ENCODE measurements at regions not wholly inside any gene's neighbourhood (a gene's known extent, or its start where the extent isn't known, plus 50 kb on each side); places are given as distances from the start of the nearest gene placed in this dataset.
A peak's percentile ranks its signal among the peaks of the same experiment; 100 is the strongest.

- no peak overlapping the region for H3K4me3 Mint-ChIP-seq
- ATAC-seq = no peak
These were observed 201.6 kb downstream of the SEMA6A start for GRCh38 chr5:116372931-116373597.

DNA sequence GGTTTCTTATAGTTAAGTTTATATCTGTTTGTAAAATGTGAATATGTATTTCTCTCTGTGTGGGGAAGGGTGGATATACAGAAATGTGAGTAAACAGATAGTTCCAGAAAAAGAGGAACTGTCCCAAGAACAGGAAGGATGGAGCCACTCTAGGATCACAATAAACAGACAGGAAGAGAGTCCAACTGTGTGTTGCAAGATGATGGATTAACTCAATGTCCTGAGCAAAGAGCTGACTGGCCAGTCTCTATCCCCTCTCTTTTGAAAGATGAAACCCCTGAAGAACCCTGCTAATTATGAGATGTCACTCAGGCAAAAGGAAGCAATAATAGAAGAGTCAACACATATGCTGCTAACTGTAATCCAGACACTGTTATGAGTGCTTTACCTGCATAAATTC is 202.7 kb downstream of the SEMA6A start:
- H3K27me3 Mint-ChIP-seq = no peaks in the 10 kb centered on the region
- H3K4me1 Mint-ChIP-seq = no peaks in the 10 kb centered on the region
- no peak for ATAC-seq
- peaks cover 47% of the 10 kb centered on the region for H3K36me3 Mint-ChIP-seq
- no peak overlapping the region for H3K27ac Mint-ChIP-seq
- no peak overlapping the region for H3K4me3 Mint-ChIP-seq
- no peaks in the 10 kb centered on the region for H3K9me3 Mint-ChIP-seq

More at GRCh38 chr5:116372931-116373597, 201.6 kb downstream of the SEMA6A start:
- Mint-ChIP-seq H3K36me3 (peaks cover 47% of the 10 kb centered on the region), H3K4me1 (no peaks in the 10 kb centered on the region), H3K27ac (no peak overlapping the region), H3K9me3 (no peaks in the 10 kb centered on the region), H3K27me3 (no peaks in the 10 kb centered on the region)

DNA sequence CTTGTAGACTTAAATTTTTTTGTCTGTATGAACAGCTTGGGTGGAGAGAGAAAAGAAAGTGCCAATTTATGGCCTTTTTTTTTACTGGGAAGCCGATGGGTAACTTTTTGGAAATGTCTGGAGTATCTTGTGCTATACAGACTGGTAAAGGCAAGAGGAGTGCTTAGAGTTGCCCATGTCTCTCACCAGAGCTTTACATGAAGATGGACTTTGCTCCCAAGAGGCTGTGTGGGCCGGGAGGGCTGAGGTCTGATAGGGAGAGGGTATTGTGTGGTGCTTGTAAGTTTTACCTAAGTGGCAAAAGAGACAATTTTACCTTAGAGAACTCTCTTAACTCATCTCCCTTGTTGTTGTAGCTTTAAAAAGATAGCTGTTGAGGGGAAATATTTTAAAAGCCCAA is 203.2 kb downstream of the SEMA6A start:
- Mint-ChIP-seq H3K4me3 (no peak overlapping the region), H3K9me3 (no peaks in the 10 kb centered on the region), H3K27ac (peak overlapping the region; percentile 19), H3K4me1 (no peaks in the 10 kb centered on the region), H3K27me3 (no peaks in the 10 kb centered on the region), H3K36me3 (peaks cover 42% of the 10 kb centered on the region)
- ATAC-seq = no peak

DNA sequence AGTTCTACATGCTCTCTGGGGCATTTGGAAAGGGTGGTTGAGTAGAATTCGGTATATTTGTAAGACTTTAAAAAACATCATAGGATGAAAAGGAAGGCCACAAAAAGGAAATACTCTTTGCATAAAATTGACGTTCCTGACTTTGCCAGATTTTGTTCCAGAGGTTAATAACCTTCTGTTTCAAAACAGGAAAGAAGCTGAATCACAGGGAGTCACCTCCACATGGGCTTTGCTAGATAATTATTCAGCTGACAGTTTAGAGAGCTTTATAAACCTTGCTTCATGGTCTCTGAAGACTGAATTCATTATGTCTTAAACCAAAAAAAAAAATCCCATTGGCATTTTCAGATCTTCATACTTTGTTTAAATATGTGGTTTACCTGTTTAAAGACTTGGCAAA is 203.7 kb downstream of the SEMA6A start:
- Mint-ChIP-seq H3K27ac (peak overlapping the region; percentile 19), H3K4me3 (no peak overlapping the region), H3K36me3 (peaks cover 37% of the 10 kb centered on the region), H3K4me1 (no peaks in the 10 kb centered on the region), H3K27me3 (no peaks in the 10 kb centered on the region), H3K9me3 (no peaks in the 10 kb centered on the region)
- ATAC-seq = no peak

DNA sequence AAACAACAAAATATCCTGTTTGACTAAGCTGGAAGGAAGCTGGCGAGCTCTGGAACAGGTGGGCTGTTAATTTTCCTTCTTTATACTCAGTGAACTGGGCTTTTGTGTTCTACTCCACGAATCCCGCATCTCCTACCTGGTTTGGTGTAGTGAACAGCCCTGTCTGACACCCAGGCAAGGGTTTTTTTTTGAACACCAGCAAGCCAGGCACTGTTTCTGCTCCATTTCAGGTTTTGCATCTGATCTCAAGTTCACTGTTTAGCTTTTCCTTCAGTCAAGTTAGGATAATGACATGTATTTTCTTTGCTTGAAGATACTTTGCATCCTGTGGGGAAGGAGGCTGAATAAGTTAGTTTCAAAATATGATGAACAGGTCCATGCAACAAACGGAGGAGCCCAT is 204.5 kb downstream of the SEMA6A start:
- peaks cover 5% of the 10 kb centered on the region for H3K9me3 Mint-ChIP-seq
- no peak overlapping the region for H3K27ac Mint-ChIP-seq
- H3K27me3 Mint-ChIP-seq = no peaks in the 10 kb centered on the region
- peaks cover 44% of the 10 kb centered on the region for H3K36me3 Mint-ChIP-seq
- H3K4me1 Mint-ChIP-seq = peaks cover 5% of the 10 kb centered on the region
- ATAC-seq = no peak
- H3K4me3 Mint-ChIP-seq = no peak overlapping the region

DNA sequence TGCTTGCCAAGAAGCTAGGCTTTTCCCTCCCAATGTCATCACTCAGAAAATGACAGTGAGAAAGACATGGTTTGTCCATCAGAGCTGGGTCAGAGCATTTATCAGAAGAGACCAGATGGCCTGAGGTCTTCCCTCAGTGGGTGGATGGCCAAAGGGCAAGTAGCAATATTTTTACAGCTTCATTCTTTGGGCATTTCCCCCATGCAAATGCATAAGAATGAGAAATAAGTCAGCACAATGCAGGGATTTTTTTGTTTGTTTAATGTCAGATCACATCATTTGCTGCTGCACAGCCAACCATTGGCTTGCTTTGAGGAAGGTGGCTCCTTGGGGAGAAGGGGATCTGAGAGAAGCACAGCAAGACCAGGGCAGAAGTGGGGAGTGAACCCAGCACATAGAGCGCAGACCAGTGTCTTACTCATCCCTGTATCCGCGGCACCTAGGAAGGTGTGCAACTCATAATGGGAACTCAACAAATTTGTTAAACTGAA is 209.6 kb downstream of the SEMA6A start:
- ATAC-seq = peak; percentile 93
- Mint-ChIP-seq H3K27ac (peak overlapping the region; percentile 15), H3K27me3 (no peaks in the 10 kb centered on the region), H3K36me3 (peaks cover 26% of the 10 kb centered on the region), H3K4me1 (peaks cover 10% of the 10 kb centered on the region), H3K9me3 (peaks cover 6% of the 10 kb centered on the region), H3K4me3 (peak overlapping the region; percentile 16)

GRCh38 chr5:116363780-116364179 is 210.8 kb downstream of the SEMA6A start:
- H3K9me3 Mint-ChIP-seq = peaks cover 6% of the 10 kb centered on the region
- no peaks in the 10 kb centered on the region for H3K27me3 Mint-ChIP-seq
- H3K4me3 Mint-ChIP-seq = no peak overlapping the region
- no peak overlapping the region for H3K27ac Mint-ChIP-seq
- H3K4me1 Mint-ChIP-seq = peaks cover 20% of the 10 kb centered on the region
- ATAC-seq = no peak
- peaks cover 20% of the 10 kb centered on the region for H3K36me3 Mint-ChIP-seq

- Mint-ChIP-seq H3K27me3 (no peaks in the 10 kb centered on the region), H3K4me3 (no peak overlapping the region), H3K27ac (no peak overlapping the region), H3K36me3 (peaks cover 18% of the 10 kb centered on the region), H3K9me3 (peaks cover 6% of the 10 kb centered on the region), H3K4me1 (peaks cover 36% of the 10 kb centered on the region)
- no peak for ATAC-seq
These were observed 212.5 kb downstream of the SEMA6A start for GRCh38 chr5:116361979-116362577.

GRCh38 chr5:116361171-116361967 is 213.3 kb downstream of the SEMA6A start:
- Mint-ChIP-seq H3K27me3 (no peaks in the 10 kb centered on the region), H3K27ac (no peak overlapping the region), H3K4me1 (peaks cover 38% of the 10 kb centered on the region), H3K9me3 (peaks cover 6% of the 10 kb centered on the region), H3K4me3 (no peak overlapping the region), H3K36me3 (peaks cover 18% of the 10 kb centered on the region)
- no peak for ATAC-seq

GRCh38 chr5:116360008-116360853 is 214.4 kb downstream of the SEMA6A start:
- H3K4me1 Mint-ChIP-seq = peaks cover 33% of the 10 kb centered on the region
- H3K36me3 Mint-ChIP-seq = peaks cover 19% of the 10 kb centered on the region

DNA sequence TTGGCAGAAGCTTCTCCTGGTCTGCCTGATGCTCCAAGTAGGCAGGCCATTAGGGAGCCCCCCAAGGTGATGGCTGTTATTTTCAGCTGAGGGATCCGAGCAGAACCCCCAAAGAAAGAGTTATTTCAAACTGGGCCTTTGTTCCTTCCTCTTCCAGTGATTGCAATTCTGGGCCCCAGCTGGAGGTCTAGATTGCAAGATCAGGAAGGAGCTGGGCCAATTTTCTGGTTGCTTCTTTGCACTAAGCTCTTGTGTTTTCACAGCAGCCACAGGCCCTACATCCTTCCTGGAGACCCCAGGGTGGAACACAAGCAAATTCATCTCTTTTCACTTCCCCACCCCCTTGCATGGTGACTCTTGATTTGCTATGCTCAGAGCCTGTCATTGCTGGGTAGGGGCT is 215.0 kb downstream of the SEMA6A start:
- ATAC-seq = no peak
- no peak overlapping the region for H3K4me3 Mint-ChIP-seq
- H3K27ac Mint-ChIP-seq = peak overlapping the region; percentile 51
- H3K27me3 Mint-ChIP-seq = no peaks in the 10 kb centered on the region
- peaks cover 21% of the 10 kb centered on the region for H3K36me3 Mint-ChIP-seq
- peaks cover 5% of the 10 kb centered on the region for H3K9me3 Mint-ChIP-seq
- peaks cover 30% of the 10 kb centered on the region for H3K4me1 Mint-ChIP-seq

More at GRCh38 chr5:116360008-116360853, 214.4 kb downstream of the SEMA6A start:
- H3K4me3 Mint-ChIP-seq = no peak overlapping the region
- H3K27ac Mint-ChIP-seq = no peak overlapping the region
- H3K9me3 Mint-ChIP-seq = peaks cover 3% of the 10 kb centered on the region
- no peak for ATAC-seq
- H3K27me3 Mint-ChIP-seq = no peaks in the 10 kb centered on the region

DNA sequence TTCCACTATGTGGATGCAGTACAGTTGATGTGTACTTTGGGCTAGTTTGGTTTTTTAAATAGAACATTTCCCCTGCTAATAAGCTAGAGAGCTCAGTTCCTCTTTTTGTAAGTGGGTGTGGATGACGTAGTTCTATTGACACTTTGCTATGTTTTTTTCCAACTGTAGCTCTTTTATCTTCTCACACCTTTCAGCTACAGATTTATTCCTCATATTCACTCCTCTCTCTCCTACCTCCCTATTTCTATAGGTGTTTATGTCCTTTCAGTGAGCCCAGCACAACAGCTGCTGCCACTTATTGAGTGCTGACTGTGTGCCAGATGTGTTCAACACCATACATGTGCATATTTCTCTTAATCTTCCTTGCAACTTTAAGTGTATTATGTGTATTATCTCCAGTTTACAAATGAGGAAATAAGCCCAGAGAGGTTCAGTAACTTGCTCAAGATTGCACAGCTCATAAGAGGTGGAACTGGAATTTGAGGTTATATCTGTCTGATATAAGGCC is 215.7 kb downstream of the SEMA6A start:
- H3K4me3 Mint-ChIP-seq = no peak overlapping the region

DNA sequence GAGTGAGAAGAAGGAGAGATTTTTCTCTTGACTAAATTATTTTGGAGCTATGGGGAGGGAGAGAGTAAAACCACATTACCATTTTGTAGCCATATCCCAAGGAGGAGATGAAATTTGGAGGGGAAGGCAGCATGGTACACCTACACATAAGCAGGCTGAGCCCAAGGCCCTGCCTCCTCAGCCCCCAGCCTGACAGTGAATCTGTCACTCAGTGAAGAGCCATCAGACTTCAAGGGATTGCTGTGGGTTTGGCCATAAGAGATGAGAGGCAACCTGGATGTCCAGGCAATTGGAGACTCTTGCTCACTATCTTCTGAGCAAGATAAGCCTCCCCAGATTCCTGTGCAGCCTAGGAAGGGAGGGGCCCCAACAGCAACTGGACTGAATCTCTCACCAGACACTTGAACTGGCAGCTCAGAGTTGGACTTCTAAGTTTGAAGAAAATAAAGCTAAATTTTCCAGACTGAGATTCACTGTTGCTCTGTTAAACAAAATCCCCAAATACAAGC is 216.6 kb downstream of the SEMA6A start:
- Mint-ChIP-seq H3K9me3 (peaks cover 10% of the 10 kb centered on the region), H3K4me3 (no peak overlapping the region), H3K4me1 (peaks cover 30% of the 10 kb centered on the region), H3K36me3 (peaks cover 34% of the 10 kb centered on the region), H3K27ac (peak overlapping the region; percentile 51), H3K27me3 (no peaks in the 10 kb centered on the region)
- ATAC-seq = no peak

More for the DNA sequence above, 215.7 kb downstream of the SEMA6A start:
- Mint-ChIP-seq H3K27me3 (no peaks in the 10 kb centered on the region), H3K36me3 (peaks cover 27% of the 10 kb centered on the region), H3K9me3 (peaks cover 9% of the 10 kb centered on the region), H3K4me1 (peaks cover 30% of the 10 kb centered on the region), H3K27ac (peak overlapping the region; percentile 51)
- peak; percentile 95 for ATAC-seq

DNA sequence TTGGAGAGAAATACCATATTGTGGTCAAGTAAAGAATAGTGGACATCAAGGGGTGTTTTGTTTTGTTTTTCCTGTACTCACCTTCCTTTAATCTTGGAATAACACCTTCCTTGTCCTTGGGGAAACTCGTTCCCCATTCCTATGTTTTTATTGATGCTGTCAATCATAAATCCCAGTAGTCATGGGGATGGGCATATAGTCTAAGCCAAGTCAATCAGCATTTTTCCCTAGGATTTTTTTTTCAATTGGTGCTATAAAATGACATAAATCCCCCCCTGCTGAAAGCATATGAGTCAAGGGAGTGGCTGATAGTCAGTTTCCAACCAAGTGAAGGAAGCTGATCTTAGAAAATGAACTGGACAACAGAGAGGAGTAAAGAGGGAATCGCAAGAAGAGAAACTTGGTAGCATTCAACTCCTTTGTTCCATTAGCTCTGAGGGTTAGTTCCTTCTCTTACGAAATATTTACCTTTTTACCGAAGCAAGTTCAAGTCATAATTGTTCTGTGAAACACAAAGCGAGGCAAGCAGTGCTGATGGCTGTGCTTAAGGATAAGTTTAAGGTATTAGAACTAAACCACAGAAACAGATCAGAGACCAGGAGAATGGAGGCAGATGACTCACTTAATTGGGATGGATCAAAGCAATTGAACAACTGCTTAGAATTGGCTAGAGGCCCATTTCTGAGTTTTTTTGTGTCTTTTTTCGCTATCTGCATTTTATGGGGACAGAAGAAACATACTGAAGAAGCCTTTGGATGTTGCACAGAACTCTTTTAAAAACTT is 218.6 kb downstream of the SEMA6A start:
- Mint-ChIP-seq H3K27me3 (no peaks in the 10 kb centered on the region), H3K36me3 (peaks cover 40% of the 10 kb centered on the region)
- ATAC-seq = no peak

More for the DNA sequence above, 218.6 kb downstream of the SEMA6A start:
- H3K27ac Mint-ChIP-seq = no peak overlapping the region
- H3K4me1 Mint-ChIP-seq = peaks cover 30% of the 10 kb centered on the region
- no peak overlapping the region for H3K4me3 Mint-ChIP-seq
- peaks cover 12% of the 10 kb centered on the region for H3K9me3 Mint-ChIP-seq

Measured in stimulated activated memory B cell treated with anti-CD40 and anti-IgM and Interleukin-4, amounts not matched to agents 10 μg/mL and 1 μg/mL and 100 μg/mL, for 72 hours (primary cell).